Thyroid gland (tissue), 4 donors: ENCODE measurements at regions not wholly inside any gene's neighbourhood (a gene's known extent, or its start where the extent isn't known, plus 50 kb on each side); places are given as distances from the start of the nearest gene placed in this dataset.

Experiments used
- CTCF ChIP-seq, 6 experiments: fragments of 200-600 bp in 3 of 6; fragments of 450-650 bp in 3 of 6; sonication (generic) in 3 of 6; IDR thresholded peaks; one replicate each; pipeline ENCODE4 v1.5.1; 2016 to 2019; ENCODE audit warnings: antibody characterized with exemption in 6 of 6, mild to moderate bottlenecking in 2 of 6, inconsistent platforms in 1 of 6, moderate library complexity in 1 of 6
- POLR2A ChIP-seq, 2 donors: fragments of 450-650 bp; IDR thresholded peaks; one replicate each; pipeline ENCODE4 v1.6.1; 2017; ENCODE audit warnings: antibody characterized with exemption in 2 of 2, mild to moderate bottlenecking in 2 of 2, moderate library complexity in 1 of 2

- TF ChIP-seq POLR2A (IDR thresholded peaks at IDR 0.05) = no peak
- no peak for TF ChIP-seq CTCF (IDR thresholded peaks at IDR 0.05)
Observed at GRCh38 chr6:6537488-6538260, 50.8 kb upstream of the LY86 start.
